Fibroblast of lung (primary cell): ENCODE measurements at regions not wholly inside any gene's neighbourhood (a gene's known extent, or its start where the extent isn't known, plus 50 kb on each side); places are given as distances from the start of the nearest gene placed in this dataset.
"Not testable (repeated sequence)": the region's sequence is repeated elsewhere in the genome, so short reads cannot be mapped to it uniquely, and the experiment has no call there.

Experiments used
- EZH2 ChIP-seq: IDR thresholded peaks from 2 replicates; pipeline ENCODE4 v1.5.1; 2012; ENCODE audit warnings: low read length, control low read depth, mild to moderate bottlenecking; ENCODE audit errors: missing control alignments
- TF ChIP-seq, protein P1 (sequence below), 2 donors: IDR thresholded peaks in 1 of 2; conservative IDR thresholded peaks in 1 of 2; 1 replicate in 1 of 2; 2 replicates in 1 of 2; pipeline ENCODE4 v1.5.1; 2011 to 2012; ENCODE audit warnings: low read length in 2 of 2, control low read depth in 1 of 2, inconsistent platforms in 1 of 2, low read depth in 1 of 2, mild to moderate bottlenecking in 1 of 2

GRCh38 chr10:9582803-9583202, 1434.9 kb upstream of the CELF2 start:
- TF ChIP-seq, protein P1, sequence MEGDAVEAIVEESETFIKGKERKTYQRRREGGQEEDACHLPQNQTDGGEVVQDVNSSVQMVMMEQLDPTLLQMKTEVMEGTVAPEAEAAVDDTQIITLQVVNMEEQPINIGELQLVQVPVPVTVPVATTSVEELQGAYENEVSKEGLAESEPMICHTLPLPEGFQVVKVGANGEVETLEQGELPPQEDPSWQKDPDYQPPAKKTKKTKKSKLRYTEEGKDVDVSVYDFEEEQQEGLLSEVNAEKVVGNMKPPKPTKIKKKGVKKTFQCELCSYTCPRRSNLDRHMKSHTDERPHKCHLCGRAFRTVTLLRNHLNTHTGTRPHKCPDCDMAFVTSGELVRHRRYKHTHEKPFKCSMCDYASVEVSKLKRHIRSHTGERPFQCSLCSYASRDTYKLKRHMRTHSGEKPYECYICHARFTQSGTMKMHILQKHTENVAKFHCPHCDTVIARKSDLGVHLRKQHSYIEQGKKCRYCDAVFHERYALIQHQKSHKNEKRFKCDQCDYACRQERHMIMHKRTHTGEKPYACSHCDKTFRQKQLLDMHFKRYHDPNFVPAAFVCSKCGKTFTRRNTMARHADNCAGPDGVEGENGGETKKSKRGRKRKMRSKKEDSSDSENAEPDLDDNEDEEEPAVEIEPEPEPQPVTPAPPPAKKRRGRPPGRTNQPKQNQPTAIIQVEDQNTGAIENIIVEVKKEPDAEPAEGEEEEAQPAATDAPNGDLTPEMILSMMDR (conservative IDR thresholded peaks at IDR 0.05 in 1 of 2, IDR thresholded peaks at IDR 0.05 in 1 of 2; ENCODE audit: low read depth in 1 of 2, low read length in 2 of 2) = not testable (repeated sequence)
- not testable (repeated sequence) for TF ChIP-seq EZH2
